Heart left ventricle (tissue), 13 donors: ENCODE measurements at regions not wholly inside any gene's neighbourhood (a gene's known extent, or its start where the extent isn't known, plus 50 kb on each side); places are given as distances from the start of the nearest gene placed in this dataset.

Source experiments
- POLR2A ChIP-seq, 2 donors: fragments of 450-650 bp; IDR thresholded peaks; one replicate each; pipeline ENCODE4 v1.6.1; 2017; ENCODE audit warnings: antibody characterized with exemption in 2 of 2, mild to moderate bottlenecking in 2 of 2, moderate library complexity in 2 of 2
- TF ChIP-seq, protein P1 (sequence below), 12 donors: fragments of 200-600 bp; sonication (generic) in 4 of 12; IDR thresholded peaks; one replicate each; pipeline versions ENCODE4 v1.5.0 to v1.8.0; 2018 to 2022; ENCODE audit warnings: antibody characterized with exemption in 12 of 12, mild to moderate bottlenecking in 5 of 12
- donor health status: ischemic (EF 13 %, LVEDD 7.1; RV severe dilation, severe dysfunction).
- donor health status: DM: no; HTN: yes; CAD: no.
- donor health status: DM: no; HTN: no; CAD: no.
- donor health status: ischemic (EF 25% LVEDD 6.9; RV normal size, moderate dysfunction).
- donor health status: ischemic (EF 25% LVEDD 5.7; RV mildly dilated, moderate dysfunction).
- donor health status: ischemic (EF 35%, LVEDD 5.7; RV mildly dilated, moderate dysfunction).
- donor health status: nonischemic (EF 11% LVEDD 7.7; RV severe dilation, severe dysfunction).
- donor health status: DM: yes; HTN: yes; CAD: no.
- donor health status: PGD.
- donor health status: ischemic (EF 29% LVEDD 5.4; RV normal size, mild dysfunction).
- donor health status: nonischemic (EF 23%, LVEDD 6.1; RV moderate dilation, normal function).

DNA sequence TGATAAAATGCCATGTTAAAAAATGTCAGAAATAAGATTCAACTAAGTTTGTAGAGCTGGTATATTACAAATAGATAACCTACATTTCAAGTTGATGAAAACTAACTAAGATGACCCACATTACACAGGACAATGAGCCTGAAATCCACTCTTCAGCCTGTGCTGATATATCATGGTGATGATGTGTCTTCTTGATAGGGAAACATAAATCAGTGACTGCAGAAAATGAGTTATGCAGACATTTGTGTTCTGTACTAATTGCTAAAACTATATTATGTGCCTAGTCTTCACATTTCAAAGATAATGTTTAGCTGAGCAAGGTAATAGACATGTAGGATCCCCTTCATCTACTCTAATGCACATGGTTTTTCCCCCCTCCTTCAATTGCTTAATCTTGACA, 331.6 kb upstream of the F9 start:
- TF ChIP-seq, protein P1, sequence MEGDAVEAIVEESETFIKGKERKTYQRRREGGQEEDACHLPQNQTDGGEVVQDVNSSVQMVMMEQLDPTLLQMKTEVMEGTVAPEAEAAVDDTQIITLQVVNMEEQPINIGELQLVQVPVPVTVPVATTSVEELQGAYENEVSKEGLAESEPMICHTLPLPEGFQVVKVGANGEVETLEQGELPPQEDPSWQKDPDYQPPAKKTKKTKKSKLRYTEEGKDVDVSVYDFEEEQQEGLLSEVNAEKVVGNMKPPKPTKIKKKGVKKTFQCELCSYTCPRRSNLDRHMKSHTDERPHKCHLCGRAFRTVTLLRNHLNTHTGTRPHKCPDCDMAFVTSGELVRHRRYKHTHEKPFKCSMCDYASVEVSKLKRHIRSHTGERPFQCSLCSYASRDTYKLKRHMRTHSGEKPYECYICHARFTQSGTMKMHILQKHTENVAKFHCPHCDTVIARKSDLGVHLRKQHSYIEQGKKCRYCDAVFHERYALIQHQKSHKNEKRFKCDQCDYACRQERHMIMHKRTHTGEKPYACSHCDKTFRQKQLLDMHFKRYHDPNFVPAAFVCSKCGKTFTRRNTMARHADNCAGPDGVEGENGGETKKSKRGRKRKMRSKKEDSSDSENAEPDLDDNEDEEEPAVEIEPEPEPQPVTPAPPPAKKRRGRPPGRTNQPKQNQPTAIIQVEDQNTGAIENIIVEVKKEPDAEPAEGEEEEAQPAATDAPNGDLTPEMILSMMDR (IDR thresholded peaks at IDR 0.05), result no peak
- no peak for TF ChIP-seq POLR2A (IDR thresholded peaks at IDR 0.05)
